Heart right ventricle (tissue), 16 donors: ENCODE measurements at regions not wholly inside any gene's neighbourhood (a gene's known extent, or its start where the extent isn't known, plus 50 kb on each side); places are given as distances from the start of the nearest gene placed in this dataset.

Experiments
- ATAC-seq, 8 donors: fragments of 200-7000 bp; cut with Tn5 transposase; one replicate each; pipeline ENCODE4 v1.9.1; 2020; ENCODE audit warnings: mild to moderate bottlenecking in 8 of 8, moderate library complexity in 8 of 8, moderate number of reproducible peaks in 1 of 8
- DNase-seq, 2 donors: peaks; one replicate each; pipeline ENCODE4 v3.0.0-alpha.2; 2020
- H3K27ac ChIP-seq, 10 donors: fragments of 200-600 bp; sonication (generic) in 2 of 10; one replicate each; pipeline versions ENCODE4 v1.5.0 to v1.8.0; 2020 to 2022; ENCODE audit warnings: mild to moderate bottlenecking in 3 of 10
- H3K27me3 ChIP-seq, 7 donors: fragments of 200-600 bp; one replicate each; pipeline ENCODE4 v1.8.0; 2021 to 2022; ENCODE audit warnings: mild to moderate bottlenecking in 2 of 7
- H3K36me3 ChIP-seq, 9 donors: fragments of 200-600 bp; sonication (generic) in 1 of 9; one replicate each; pipeline versions ENCODE4 v1.5.0 to v1.8.0; 2020 to 2022; ENCODE audit warnings: mild to moderate bottlenecking in 2 of 9
- H3K4me1 ChIP-seq, 9 donors: fragments of 200-600 bp; sonication (generic) in 1 of 9; one replicate each; pipeline versions ENCODE4 v1.5.0 to v1.8.0; 2020 to 2022; ENCODE audit warnings: mild to moderate bottlenecking in 4 of 9
- H3K4me3 ChIP-seq, 10 donors: fragments of 200-600 bp; sonication (generic) in 2 of 10; one replicate each; pipeline versions ENCODE4 v1.5.0 to v1.8.0; 2020 to 2022; ENCODE audit warnings: mild to moderate bottlenecking in 7 of 10, moderate library complexity in 2 of 10
- H3K9me3 ChIP-seq, 11 donors: fragments of 200-600 bp in 10 of 11; sonication (generic) in 2 of 11; one replicate each; pipeline versions ENCODE4 v1.5.0 to v1.8.0; 2013 to 2022; ENCODE audit warnings: mild to moderate bottlenecking in 2 of 11, control low read depth in 1 of 11, moderate library complexity in 1 of 11
- WGBS, 2 donors: extraction: QIAGEN DNeasy Blood & Tissue Kit; methylation state at CpG; one replicate each; pipeline ENCODE4 v1.1.7; 2013; ENCODE audit warnings: inconsistent platforms in 1 of 2; 5-methylcytosine and 5-hydroxymethylcytosine counted together
- intact Hi-C, 10 donors: fragments of 100-400 bp; cut with DNase I; formaldehyde crosslinking; loops; one replicate each; pipeline versions ENCODE4 v1.11.1 to v1.14.2; 2022
- TF ChIP-seq, protein P1 (sequence below), 9 donors: fragments of 200-600 bp; sonication (generic) in 2 of 9; IDR thresholded peaks; one replicate each; pipeline versions ENCODE4 v1.5.0 to v1.8.0; 2021 to 2022; ENCODE audit warnings: antibody characterized with exemption in 9 of 9, mild to moderate bottlenecking in 5 of 9, moderate library complexity in 1 of 9
- donor health status: Arrhythmogenic right ventricular cardiomyopathy.
- donor health status: ischemic (EF 13 %, LVEDD 7.1; RV severe dilation, severe dysfunction).
- donor health status: healthy with polysubstance abuse.
- donor health status: DM: no; HTN: yes; CAD: no.
- donor health status: DM: no; HTN: no; CAD: no.
- donor health status: ischemic (EF 25% LVEDD 6.9; RV normal size, moderate dysfunction).
- donor health status: ischemic (EF 25% LVEDD 5.7; RV mildly dilated, moderate dysfunction).
- donor health status: healthy.
- donor health status: DM: yes; HTN: yes; CAD: no.
- donor health status: Ischemic cardiomyopathy.
- donor health status: ischemic (EF 35%, LVEDD 5.7; RV mildly dilated, moderate dysfunction).
- donor health status: nonischemic (EF 11% LVEDD 7.7; RV severe dilation, severe dysfunction).
- donor health status: DM: yes; HTN: yes; CAD: no.
- donor health status: PGD.
- donor health status: ischemic (EF 29% LVEDD 5.4; RV normal size, mild dysfunction).
- donor health status: nonischemic (EF 23%, LVEDD 6.1; RV moderate dilation, normal function).

GRCh38 chr1:177431123-177431522 is 260.4 kb downstream of the BRINP2 start:
- Histone ChIP-seq H3K4me3 (no peak overlapping the region), H3K9me3 (no peaks in the 10 kb centered on the region), H3K36me3 (no peaks in the 10 kb centered on the region), H3K27me3 (peaks cover 0 to 35% (median 12%) of the 10 kb centered on the region in 7 donors), H3K27ac (no peak overlapping the region), H3K4me1 (no peaks in the 10 kb centered on the region)
- TF ChIP-seq, protein P1, sequence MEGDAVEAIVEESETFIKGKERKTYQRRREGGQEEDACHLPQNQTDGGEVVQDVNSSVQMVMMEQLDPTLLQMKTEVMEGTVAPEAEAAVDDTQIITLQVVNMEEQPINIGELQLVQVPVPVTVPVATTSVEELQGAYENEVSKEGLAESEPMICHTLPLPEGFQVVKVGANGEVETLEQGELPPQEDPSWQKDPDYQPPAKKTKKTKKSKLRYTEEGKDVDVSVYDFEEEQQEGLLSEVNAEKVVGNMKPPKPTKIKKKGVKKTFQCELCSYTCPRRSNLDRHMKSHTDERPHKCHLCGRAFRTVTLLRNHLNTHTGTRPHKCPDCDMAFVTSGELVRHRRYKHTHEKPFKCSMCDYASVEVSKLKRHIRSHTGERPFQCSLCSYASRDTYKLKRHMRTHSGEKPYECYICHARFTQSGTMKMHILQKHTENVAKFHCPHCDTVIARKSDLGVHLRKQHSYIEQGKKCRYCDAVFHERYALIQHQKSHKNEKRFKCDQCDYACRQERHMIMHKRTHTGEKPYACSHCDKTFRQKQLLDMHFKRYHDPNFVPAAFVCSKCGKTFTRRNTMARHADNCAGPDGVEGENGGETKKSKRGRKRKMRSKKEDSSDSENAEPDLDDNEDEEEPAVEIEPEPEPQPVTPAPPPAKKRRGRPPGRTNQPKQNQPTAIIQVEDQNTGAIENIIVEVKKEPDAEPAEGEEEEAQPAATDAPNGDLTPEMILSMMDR (IDR thresholded peaks at IDR 0.05): no peak
- intact Hi-C loops: no loop called here
- DNase-seq: no peak
- ATAC-seq: no peak
- WGBS, 2 donors: 65 to 69% methylated on average over 1 of the region's 1 CpG

DNA sequence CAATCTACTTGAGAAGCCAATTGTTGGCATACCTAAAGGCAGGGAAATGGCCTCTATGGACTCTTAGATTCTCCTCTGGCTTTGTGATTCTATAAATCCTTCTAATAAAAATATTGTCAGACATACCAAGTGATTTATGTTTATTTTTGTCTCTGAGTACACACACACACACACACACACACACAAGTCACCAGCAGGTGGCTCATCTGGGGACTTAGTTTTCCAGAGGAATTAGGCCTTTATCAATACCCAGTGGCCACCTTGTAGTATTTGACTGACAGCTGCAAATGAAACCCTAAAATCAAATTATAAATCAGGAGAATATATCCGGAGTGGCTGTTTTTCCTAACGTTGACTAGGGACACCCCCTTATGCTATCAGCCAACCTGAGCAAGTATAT is 258.5 kb downstream of the BRINP2 start:
- Histone ChIP-seq H3K27me3 (peaks cover 0 to 39% (median 13%) of the 10 kb centered on the region in 7 donors), H3K4me1 (no peaks in the 10 kb centered on the region), H3K27ac (no peak overlapping the region), H3K36me3 (no peaks in the 10 kb centered on the region), H3K4me3 (no peak overlapping the region), H3K9me3 (no peaks in the 10 kb centered on the region)
- intact Hi-C loops: no loop called here
- WGBS, 2 donors: 74 to 84% methylated on average over 2 of the region's 2 CpGs
- DNase-seq (no peak), ATAC-seq (no peak)
- TF ChIP-seq, protein P1 (IDR thresholded peaks at IDR 0.05): no peak

DNA sequence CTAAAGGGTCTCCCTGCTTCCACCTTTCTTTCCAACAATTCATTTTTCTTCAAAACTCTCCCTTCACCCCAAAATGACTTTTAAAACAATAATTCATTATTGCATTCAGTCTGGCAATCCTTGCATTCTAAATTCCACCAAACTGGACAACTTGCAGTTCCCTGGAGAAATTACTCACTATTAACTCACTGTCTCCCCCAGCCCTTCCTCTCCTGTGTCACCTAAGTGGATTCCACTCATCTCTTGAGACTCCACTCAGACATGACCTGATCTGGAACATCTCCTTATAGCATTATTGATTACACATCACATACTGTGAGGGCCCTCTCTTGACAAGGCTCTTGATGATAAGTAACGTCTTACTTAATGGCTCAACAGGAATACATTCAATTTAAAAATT is 257.1 kb downstream of the BRINP2 start:
- Histone ChIP-seq H3K27ac (no peak overlapping the region), H3K4me3 (no peak overlapping the region), H3K4me1 (no peaks in the 10 kb centered on the region), H3K36me3 (no peaks in the 10 kb centered on the region), H3K9me3 (no peaks in the 10 kb centered on the region), H3K27me3 (peaks cover 0 to 39% (median 18%) of the 10 kb centered on the region in 7 donors)
- WGBS, 2 donors: 74 to 81% methylated on average over 1 of the region's 1 CpG
- intact Hi-C loops: no loop called here
- TF ChIP-seq, protein P1 (IDR thresholded peaks at IDR 0.05): no peak
- DNase-seq: no peak
- ATAC-seq: no peak

DNA sequence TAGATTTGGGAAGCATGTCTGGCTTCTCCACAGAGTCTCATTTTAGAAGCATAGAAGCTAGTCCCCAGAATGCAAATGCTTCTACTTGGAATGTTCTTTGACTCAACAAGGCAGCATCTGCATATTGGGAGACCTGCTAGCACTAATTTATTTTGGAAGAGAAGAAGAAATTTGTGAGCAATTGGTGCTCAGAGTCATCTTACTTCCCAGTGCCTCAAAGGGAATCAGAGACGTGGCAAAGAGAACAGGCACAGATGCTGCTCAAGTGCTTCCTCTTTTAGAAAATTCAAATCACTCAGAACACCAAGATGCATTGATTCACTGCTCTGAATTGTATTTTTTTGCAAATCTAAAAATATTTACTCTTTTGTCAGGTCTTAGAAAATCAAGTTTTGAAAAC is 255.7 kb downstream of the BRINP2 start:
- TF ChIP-seq, protein P1 (IDR thresholded peaks at IDR 0.05): no peak
- ATAC-seq: no peak
- peaks cover 0 to 41% (median 18%) of the 10 kb centered on the region in 7 donors for H3K27me3 ChIP-seq
- H3K4me3 ChIP-seq: no peak overlapping the region
- intact Hi-C loops: no loop called here
- no peaks in the 10 kb centered on the region for H3K36me3 ChIP-seq
- no peaks in the 10 kb centered on the region for H3K4me1 ChIP-seq
- no peak for DNase-seq
- no peak overlapping the region for H3K27ac ChIP-seq
- H3K9me3 ChIP-seq: no peaks in the 10 kb centered on the region
- WGBS, 2 donors: 30 to 38% methylated on average over 1 of the region's 1 CpG
